SJCRH30 (cell line): ENCODE measurements at regions not wholly inside any gene's neighbourhood (a gene's known extent, or its start where the extent isn't known, plus 50 kb on each side); places are given as distances from the start of the nearest gene placed in this dataset.
"Not testable (repeated sequence)": the region's sequence is repeated elsewhere in the genome, so short reads cannot be mapped to it uniquely, and the experiment has no call there.

Experiments used
- DNase-seq, 2 experiments: peaks; one replicate each; pipeline ENCODE4 v3.0.0-alpha.2; 2015 to 2020
- H3K27ac ChIP-seq: fragments of 250-450 bp; sonication (Bioruptor Pico); 2 replicates; pipeline ENCODE4 v1.5.1; 2020; ENCODE audit warnings: mild to moderate bottlenecking, moderate library complexity
- H3K27me3 ChIP-seq: fragments of 250-450 bp; sonication (Bioruptor Pico); 2 replicates; pipeline ENCODE4 v1.5.1; 2020; ENCODE audit warnings: mild to moderate bottlenecking, moderate library complexity
- H3K36me3 ChIP-seq: fragments of 250-450 bp; sonication (Bioruptor Pico); 2 replicates; pipeline ENCODE4 v1.5.1; 2020; ENCODE audit warnings: mild to moderate bottlenecking, moderate library complexity
- H3K4me1 ChIP-seq: fragments of 250-450 bp; sonication (Bioruptor Pico); 2 replicates; pipeline ENCODE4 v1.5.1; 2020; ENCODE audit warnings: mild to moderate bottlenecking, moderate library complexity
- H3K4me3 ChIP-seq: fragments of 250-450 bp; sonication (Bioruptor Pico); 2 replicates; pipeline ENCODE4 v1.5.1; 2020; ENCODE audit warnings: mild to moderate bottlenecking, moderate library complexity
- H3K9me3 ChIP-seq: fragments of 250-450 bp; sonication (Bioruptor Pico); replicated peaks from 2 replicates; pipeline ENCODE4 v1.5.1; 2020; ENCODE audit warnings: mild to moderate bottlenecking, moderate library complexity

GRCh38 chrX:73390628-73391567, 56.0 kb upstream of the CDX4 start:
- no peaks in the 10 kb centered on the region for H3K9me3 ChIP-seq
- H3K27me3 ChIP-seq: no peaks in the 10 kb centered on the region
- H3K4me3 ChIP-seq: no peak overlapping the region
- no peaks in the 10 kb centered on the region for H3K4me1 ChIP-seq
- H3K36me3 ChIP-seq: no peaks in the 10 kb centered on the region; the same call in 1 of the 2 replicates
- no peak for DNase-seq
- H3K27ac ChIP-seq: no peak overlapping the region

- no peak overlapping the region for H3K27ac ChIP-seq
- no peaks in the 10 kb centered on the region for H3K36me3 ChIP-seq
- no peaks in the 10 kb centered on the region for H3K9me3 ChIP-seq
- no peaks in the 10 kb centered on the region for H3K27me3 ChIP-seq
- peak; percentile 33 to 55 for DNase-seq
- H3K4me3 ChIP-seq: no peak overlapping the region
- H3K4me1 ChIP-seq: no peaks in the 10 kb centered on the region
These were observed 80.2 kb upstream of the CDX4 start for GRCh38 chrX:73366696-73367095.

- H3K9me3 ChIP-seq, H3K27ac ChIP-seq, DNase-seq, H3K27me3 ChIP-seq, H3K4me1 ChIP-seq, H3K36me3 ChIP-seq, H3K4me3 ChIP-seq: not testable (repeated sequence)
These were observed 89.6 kb upstream of the CDX4 start for GRCh38 chrX:73357294-73357693.

GRCh38 chrX:73348977-73349376, 97.9 kb upstream of the CDX4 start:
- H3K36me3 ChIP-seq: no peaks in the 10 kb centered on the region
- no peak for DNase-seq
- no peak overlapping the region for H3K27ac ChIP-seq
- no peak overlapping the region for H3K4me3 ChIP-seq
- no peaks in the 10 kb centered on the region for H3K4me1 ChIP-seq
- H3K27me3 ChIP-seq: no peaks in the 10 kb centered on the region
- H3K9me3 ChIP-seq: no peaks in the 10 kb centered on the region

GRCh38 chrX:73337366-73337765, 109.5 kb upstream of the CDX4 start:
- Histone ChIP-seq H3K27me3 (no peaks in the 10 kb centered on the region), H3K4me3 (no peak overlapping the region), H3K4me1 (no peaks in the 10 kb centered on the region), H3K9me3 (no peaks in the 10 kb centered on the region), H3K27ac (no peak overlapping the region), H3K36me3 (no peaks in the 10 kb centered on the region)
- no peak for DNase-seq

GRCh38 chrX:73289039-73289438, 74.4 kb upstream of the NAP1L2 start:
- H3K4me3 ChIP-seq: no peak overlapping the region
- peak; percentile 2 to 11 for DNase-seq
- H3K36me3 ChIP-seq: no peaks in the 10 kb centered on the region
- H3K4me1 ChIP-seq: no peaks in the 10 kb centered on the region
- H3K27ac ChIP-seq: no peak overlapping the region
- no peaks in the 10 kb centered on the region for H3K27me3 ChIP-seq
- no peaks in the 10 kb centered on the region for H3K9me3 ChIP-seq

GRCh38 chrX:73270753-73271152, 56.1 kb upstream of the NAP1L2 start:
- H3K9me3 ChIP-seq: no peaks in the 10 kb centered on the region
- no peaks in the 10 kb centered on the region for H3K4me1 ChIP-seq
- H3K36me3 ChIP-seq: no peaks in the 10 kb centered on the region
- no peak overlapping the region for H3K4me3 ChIP-seq
- no peak overlapping the region for H3K27ac ChIP-seq
- no peak for DNase-seq
- H3K27me3 ChIP-seq: no peaks in the 10 kb centered on the region

GRCh38 chrX:73268463-73268862, 53.8 kb upstream of the NAP1L2 start:
- H3K9me3 ChIP-seq: no peaks in the 10 kb centered on the region
- no peak overlapping the region for H3K4me3 ChIP-seq
- H3K27ac ChIP-seq: no peak overlapping the region
- H3K36me3 ChIP-seq: no peaks in the 10 kb centered on the region
- no peaks in the 10 kb centered on the region for H3K27me3 ChIP-seq
- no peak for DNase-seq
- no peaks in the 10 kb centered on the region for H3K4me1 ChIP-seq

- no peaks in the 10 kb centered on the region for H3K36me3 ChIP-seq
- no peaks in the 10 kb centered on the region for H3K4me1 ChIP-seq
- no peak overlapping the region for H3K27ac ChIP-seq
- H3K27me3 ChIP-seq: no peaks in the 10 kb centered on the region
- no peak for DNase-seq
- no peak overlapping the region for H3K4me3 ChIP-seq
- no peaks in the 10 kb centered on the region for H3K9me3 ChIP-seq
These were observed 53.3 kb upstream of the NAP1L2 start for GRCh38 chrX:73267979-73268378.

GRCh38 chrX:73267206-73267605, 52.6 kb upstream of the NAP1L2 start:
- Histone ChIP-seq H3K27ac (no peak overlapping the region), H3K9me3 (no peaks in the 10 kb centered on the region), H3K27me3 (no peaks in the 10 kb centered on the region), H3K36me3 (no peaks in the 10 kb centered on the region), H3K4me3 (no peak overlapping the region), H3K4me1 (no peaks in the 10 kb centered on the region)
- no peak for DNase-seq

GRCh38 chrX:73266766-73267165, 52.1 kb upstream of the NAP1L2 start:
- H3K9me3 ChIP-seq: no peaks in the 10 kb centered on the region
- H3K36me3 ChIP-seq: no peaks in the 10 kb centered on the region
- H3K27me3 ChIP-seq: no peaks in the 10 kb centered on the region
- no peaks in the 10 kb centered on the region for H3K4me1 ChIP-seq
- DNase-seq: no peak
- H3K4me3 ChIP-seq: no peak overlapping the region
- no peak overlapping the region for H3K27ac ChIP-seq
